ENCODE measurements at regions not wholly inside any gene's neighbourhood (a gene's known extent, or its start where the extent isn't known, plus 50 kb on each side); places are given as distances from the start of the nearest gene placed in this dataset.

GRCh38 chr20:6238421-6238820 lies 115.6 kb upstream of the FERMT1 start:
- Histone ChIP-seq H3K27me3 (ENCODE audit: control insufficient read depth in 3 of 3, insufficient read depth in 3 of 3, low read length in 2 of 3) (no peaks in the 10 kb centered on the region), H3K27ac (ENCODE audit: low read depth in 1 of 2, low read length in 1 of 2) (no peak overlapping the region), H3K9me3 (ENCODE audit: control insufficient read depth in 4 of 4, insufficient read depth in 3 of 4, low read length in 3 of 4) (no peaks in the 10 kb centered on the region), H3K4me1 (ENCODE audit: control insufficient read depth in 5 of 5, insufficient read depth in 5 of 5, low read length in 5 of 5) (no peaks in the 10 kb centered on the region), H3K4me3 (no peak overlapping the region), H3K36me3 (ENCODE audit: control insufficient read depth in 4 of 4, insufficient read depth in 4 of 4, low read length in 4 of 4) (no peaks in the 10 kb centered on the region), H3K9ac (ENCODE audit: insufficient read depth in 1 of 2, low read length in 2 of 2) (no peak overlapping the region)
- 61 to 67% methylated on average over 6 of the region's 6 CpGs for WGBS, 2 donors
- ATAC-seq (ENCODE audit: insufficient read depth, low FRiP score) (no peak), DNase-seq (no peak)
- TF ChIP-seq CTCF (IDR thresholded peaks at IDR 0.05; ENCODE audit: control extremely low read depth, extremely low read depth), result no peak

- TF ChIP-seq CTCF (IDR thresholded peaks at IDR 0.05; ENCODE audit: control extremely low read depth, extremely low read depth), result no peak
- H3K27ac ChIP-seq (ENCODE audit: low read depth in 1 of 2, low read length in 1 of 2), result no peak overlapping the region
- H3K4me1 ChIP-seq (ENCODE audit: control insufficient read depth in 5 of 5, insufficient read depth in 5 of 5, low read length in 5 of 5), result no peaks in the 10 kb centered on the region
- H3K36me3 ChIP-seq (ENCODE audit: control insufficient read depth in 4 of 4, insufficient read depth in 4 of 4, low read length in 4 of 4), result no peaks in the 10 kb centered on the region
- H3K4me3 ChIP-seq, result no peak overlapping the region
- ATAC-seq (ENCODE audit: insufficient read depth, low FRiP score), result no peak
- H3K27me3 ChIP-seq (ENCODE audit: control insufficient read depth in 3 of 3, insufficient read depth in 3 of 3, low read length in 2 of 3), result no peaks in the 10 kb centered on the region
- no peak overlapping the region for H3K9ac ChIP-seq (ENCODE audit: insufficient read depth in 1 of 2, low read length in 2 of 2)
- DNase-seq, result no peak
- no peaks in the 10 kb centered on the region for H3K9me3 ChIP-seq (ENCODE audit: control insufficient read depth in 4 of 4, insufficient read depth in 3 of 4, low read length in 3 of 4)
- WGBS, 2 donors, result 92 to 96% methylated on average over 1 of the region's 1 CpG
Observed at GRCh38 chr20:6235510-6235909, 112.7 kb upstream of the FERMT1 start.

- no peak for DNase-seq
- Histone ChIP-seq H3K9ac (ENCODE audit: insufficient read depth in 1 of 2, low read length in 2 of 2) (no peak overlapping the region), H3K27ac (ENCODE audit: low read depth in 1 of 2, low read length in 1 of 2) (no peak overlapping the region), H3K27me3 (ENCODE audit: control insufficient read depth in 3 of 3, insufficient read depth in 3 of 3, low read length in 2 of 3) (no peaks in the 10 kb centered on the region), H3K4me3 (no peak overlapping the region), H3K36me3 (ENCODE audit: control insufficient read depth in 4 of 4, insufficient read depth in 4 of 4, low read length in 4 of 4) (no peaks in the 10 kb centered on the region), H3K9me3 (ENCODE audit: control insufficient read depth in 4 of 4, insufficient read depth in 3 of 4, low read length in 3 of 4) (no peaks in the 10 kb centered on the region), H3K4me1 (ENCODE audit: control insufficient read depth in 5 of 5, insufficient read depth in 5 of 5, low read length in 5 of 5) (peaks cover 0 to 1% (median 0%) of the 10 kb centered on the region in 5 donors)
- no peak for ATAC-seq (ENCODE audit: insufficient read depth, low FRiP score)
- no peak for TF ChIP-seq CTCF (IDR thresholded peaks at IDR 0.05; ENCODE audit: control extremely low read depth, extremely low read depth)
- WGBS, 2 donors, result 90 to 94% methylated on average over 3 of the region's 3 CpGs
Observed at GRCh38 chr20:6232436-6232835, 109.6 kb upstream of the FERMT1 start.

- Histone ChIP-seq H3K36me3 (ENCODE audit: control insufficient read depth in 4 of 4, insufficient read depth in 4 of 4, low read length in 4 of 4) (no peaks in the 10 kb centered on the region), H3K9ac (ENCODE audit: insufficient read depth in 1 of 2, low read length in 2 of 2) (no peak overlapping the region), H3K4me1 (ENCODE audit: control insufficient read depth in 5 of 5, insufficient read depth in 5 of 5, low read length in 5 of 5) (peaks cover 0 to 8% (median 0%) of the 10 kb centered on the region in 5 donors), H3K4me3 (no peak overlapping the region), H3K27ac (ENCODE audit: low read depth in 1 of 2, low read length in 1 of 2) (no peak overlapping the region), H3K9me3 (ENCODE audit: control insufficient read depth in 4 of 4, insufficient read depth in 3 of 4, low read length in 3 of 4) (no peaks in the 10 kb centered on the region), H3K27me3 (ENCODE audit: control insufficient read depth in 3 of 3, insufficient read depth in 3 of 3, low read length in 2 of 3) (no peaks in the 10 kb centered on the region)
- ATAC-seq (ENCODE audit: insufficient read depth, low FRiP score), result no peak
- no peak for DNase-seq
- TF ChIP-seq CTCF (IDR thresholded peaks at IDR 0.05; ENCODE audit: control extremely low read depth, extremely low read depth), result no peak
- WGBS, 2 donors, result 42 to 48% methylated on average over 2 of the region's 2 CpGs
Observed at GRCh38 chr20:6231556-6231955, 108.7 kb upstream of the FERMT1 start.
